Endodermal cell (in vitro differentiated cells): ENCODE measurements at regions not wholly inside any gene's neighbourhood (a gene's known extent, or its start where the extent isn't known, plus 50 kb on each side); places are given as distances from the start of the nearest gene placed in this dataset.

Source experiments
- DNase-seq: peaks from one replicate; pipeline ENCODE4 v3.0.0-alpha.2; 2017
- H3K27ac ChIP-seq: 2 replicates; pipeline ENCODE4 v1.5.1; 2013; ENCODE audit warnings: mild to moderate bottlenecking, low read depth, low read length, moderate library complexity
- H3K27me3 ChIP-seq: 2 replicates; pipeline ENCODE4 v1.6.1; 2013; ENCODE audit warnings: mild to moderate bottlenecking, low read length, moderate library complexity; ENCODE audit not compliant: insufficient read depth, control insufficient read depth, poor library complexity, severe bottlenecking
- H3K36me3 ChIP-seq: 2 replicates; pipeline ENCODE4 v1.7.0; 2013; ENCODE audit warnings: mild to moderate bottlenecking, low read length, moderate library complexity; ENCODE audit not compliant: control insufficient read depth, insufficient read depth
- H3K4me1 ChIP-seq: one replicate; pipeline ENCODE4 v1.7.0; 2013; ENCODE audit warnings: low read length; ENCODE audit not compliant: control insufficient read depth, insufficient read depth
- H3K4me3 ChIP-seq: 2 replicates; pipeline ENCODE4 v1.5.1; 2013; ENCODE audit warnings: mild to moderate bottlenecking, low read length, moderate library complexity
- H3K9ac ChIP-seq: 2 replicates; pipeline ENCODE4 v1.6.1; 2013; ENCODE audit warnings: mild to moderate bottlenecking, low read length, moderate library complexity; ENCODE audit not compliant: poor library complexity, severe bottlenecking; ENCODE audit errors: extremely low read depth
- H3K9me3 ChIP-seq: 2 replicates; pipeline ENCODE4 v1.6.1; 2013; ENCODE audit warnings: mild to moderate bottlenecking, low read length, moderate library complexity; ENCODE audit not compliant: control insufficient read depth
- H3K27ac Mint-ChIP-seq: 2 replicates; pipeline ENCODE4 v1.8.0; 2020; ENCODE audit warnings: mixed read lengths
- H3K27me3 Mint-ChIP-seq: 2 replicates; pipeline ENCODE4 v1.8.0; 2021; ENCODE audit warnings: mild to moderate bottlenecking, mixed read lengths; ENCODE audit not compliant: insufficient read depth
- H3K36me3 Mint-ChIP-seq: 2 replicates; pipeline ENCODE4 v1.8.0; 2020; ENCODE audit warnings: low read depth, mixed read lengths
- H3K4me1 Mint-ChIP-seq: 2 replicates; pipeline ENCODE4 v1.8.0; 2020; ENCODE audit warnings: mixed read lengths
- H3K4me3 Mint-ChIP-seq: 2 replicates; pipeline ENCODE4 v1.8.0; 2020; ENCODE audit warnings: mild to moderate bottlenecking, moderate library complexity, mixed read lengths
- H3K9me3 Mint-ChIP-seq: 2 replicates; pipeline ENCODE4 v1.8.0; 2020; ENCODE audit warnings: mild to moderate bottlenecking, mixed read lengths
- WGBS, 2 experiments: methylation state at CpG; one replicate each; pipeline versions ENCODE4 v1.1.5 to v1.1.7; 2013; ENCODE audit warnings: missing lambda C conversion rate in 2 of 2, mixed read lengths in 1 of 2; ENCODE audit not compliant: insufficient coverage in 1 of 2, insufficient read length in 1 of 2; 5-methylcytosine and 5-hydroxymethylcytosine counted together
- TF ChIP-seq, protein P1 (sequence below): fragments of 200-600 bp; sonication (generic); conservative IDR thresholded peaks from 2 replicates; pipeline ENCODE4 v1.5.0; 2021; ENCODE audit warnings: antibody characterized with exemption, mild to moderate bottlenecking

DNA sequence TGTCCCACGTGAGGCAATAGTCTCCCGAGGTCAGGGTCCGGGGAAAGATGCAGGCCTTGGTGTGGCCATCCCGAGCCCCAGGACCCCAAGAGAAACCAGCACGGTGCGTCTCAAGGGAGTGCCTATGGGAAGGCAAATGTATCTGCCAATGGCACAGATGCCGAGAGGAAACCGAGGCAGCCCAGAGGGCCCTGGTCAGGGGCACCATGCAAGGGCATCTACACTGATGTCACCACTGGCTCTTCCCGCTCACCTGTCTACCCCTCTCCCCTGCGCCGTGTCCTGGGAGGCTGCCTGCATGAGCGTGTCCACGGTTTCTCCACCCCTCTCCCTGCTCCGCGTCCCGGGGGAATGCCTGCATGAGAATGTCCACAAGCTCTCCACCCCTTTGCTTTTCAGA lies 1318.8 kb downstream of the TBC1D22A start:
- peaks cover 26% of the 10 kb centered on the region for H3K4me1 Mint-ChIP-seq
- H3K4me1 ChIP-seq, result peaks cover 7% of the 10 kb centered on the region
- H3K27ac ChIP-seq, result no peak overlapping the region
- H3K27me3 Mint-ChIP-seq, result no peaks in the 10 kb centered on the region
- H3K9ac ChIP-seq, result no peak overlapping the region
- H3K27ac Mint-ChIP-seq, result no peak overlapping the region
- no peaks in the 10 kb centered on the region for H3K36me3 Mint-ChIP-seq
- no peaks in the 10 kb centered on the region for H3K9me3 Mint-ChIP-seq
- no peak for DNase-seq
- 88 to 92% methylated on average over 13 to 16 of the region's 16 CpGs for WGBS, 2 experiments
- no peak overlapping the region for H3K4me3 Mint-ChIP-seq
- H3K4me3 ChIP-seq, result no peak overlapping the region
- H3K27me3 ChIP-seq, result no peaks in the 10 kb centered on the region
- no peaks in the 10 kb centered on the region for H3K9me3 ChIP-seq
- no peaks in the 10 kb centered on the region for H3K36me3 ChIP-seq
- TF ChIP-seq, protein P1, sequence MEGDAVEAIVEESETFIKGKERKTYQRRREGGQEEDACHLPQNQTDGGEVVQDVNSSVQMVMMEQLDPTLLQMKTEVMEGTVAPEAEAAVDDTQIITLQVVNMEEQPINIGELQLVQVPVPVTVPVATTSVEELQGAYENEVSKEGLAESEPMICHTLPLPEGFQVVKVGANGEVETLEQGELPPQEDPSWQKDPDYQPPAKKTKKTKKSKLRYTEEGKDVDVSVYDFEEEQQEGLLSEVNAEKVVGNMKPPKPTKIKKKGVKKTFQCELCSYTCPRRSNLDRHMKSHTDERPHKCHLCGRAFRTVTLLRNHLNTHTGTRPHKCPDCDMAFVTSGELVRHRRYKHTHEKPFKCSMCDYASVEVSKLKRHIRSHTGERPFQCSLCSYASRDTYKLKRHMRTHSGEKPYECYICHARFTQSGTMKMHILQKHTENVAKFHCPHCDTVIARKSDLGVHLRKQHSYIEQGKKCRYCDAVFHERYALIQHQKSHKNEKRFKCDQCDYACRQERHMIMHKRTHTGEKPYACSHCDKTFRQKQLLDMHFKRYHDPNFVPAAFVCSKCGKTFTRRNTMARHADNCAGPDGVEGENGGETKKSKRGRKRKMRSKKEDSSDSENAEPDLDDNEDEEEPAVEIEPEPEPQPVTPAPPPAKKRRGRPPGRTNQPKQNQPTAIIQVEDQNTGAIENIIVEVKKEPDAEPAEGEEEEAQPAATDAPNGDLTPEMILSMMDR, result no peak

DNA sequence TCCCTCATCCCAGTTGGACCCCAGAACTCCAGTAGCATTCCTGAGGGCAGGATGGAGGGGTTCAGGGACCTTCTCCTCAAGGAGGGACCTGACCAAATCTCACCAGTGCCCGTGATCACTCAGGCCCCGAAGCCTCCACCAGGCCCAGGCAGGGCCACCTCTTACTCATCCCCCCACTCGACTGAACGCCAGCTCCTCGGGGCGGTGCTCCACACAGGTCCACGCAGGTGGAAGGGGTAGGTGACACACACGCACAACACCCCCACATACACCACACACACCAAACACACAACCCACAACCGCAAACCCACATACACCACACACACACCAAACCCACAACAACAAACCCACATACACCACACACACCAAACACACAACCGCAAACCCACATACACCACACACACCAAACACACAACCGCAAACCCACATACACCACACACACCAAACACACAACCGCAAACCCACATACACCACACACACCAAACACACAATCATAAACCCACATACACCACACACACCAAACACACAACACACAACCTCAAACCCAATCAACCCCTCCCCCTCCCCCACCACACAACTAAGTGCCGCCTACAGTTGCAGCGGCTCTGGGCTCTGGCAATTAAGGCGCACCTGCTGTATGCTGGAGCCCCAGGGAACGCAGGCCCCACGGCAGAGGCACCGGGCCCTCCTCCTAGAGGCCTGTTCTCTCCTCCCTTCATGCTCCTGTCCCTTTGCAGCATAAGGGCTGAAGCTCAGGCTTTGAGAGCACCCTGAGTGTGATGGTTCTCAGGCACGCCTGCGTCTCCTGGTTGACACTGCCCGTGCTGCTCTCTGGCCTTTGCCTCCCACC lies 1318.1 kb downstream of the TBC1D22A start:
- no peaks in the 10 kb centered on the region for H3K27me3 Mint-ChIP-seq
- WGBS, 2 experiments, result 92 to 94% methylated on average over 6 to 20 of the region's 21 CpGs
- peaks cover 23% of the 10 kb centered on the region for H3K4me1 Mint-ChIP-seq
- Histone ChIP-seq H3K36me3 (no peaks in the 10 kb centered on the region), H3K9ac (no peak overlapping the region), H3K4me3 (no peak overlapping the region), H3K27me3 (no peaks in the 10 kb centered on the region), H3K27ac (no peak overlapping the region), H3K9me3 (no peaks in the 10 kb centered on the region), H3K4me1 (peaks cover 7% of the 10 kb centered on the region)
- TF ChIP-seq, protein P1, result no peak
- H3K9me3 Mint-ChIP-seq, result peaks cover 2% of the 10 kb centered on the region
- no peak overlapping the region for H3K4me3 Mint-ChIP-seq
- H3K36me3 Mint-ChIP-seq, result no peaks in the 10 kb centered on the region
- no peak for DNase-seq
- H3K27ac Mint-ChIP-seq, result no peak overlapping the region

DNA sequence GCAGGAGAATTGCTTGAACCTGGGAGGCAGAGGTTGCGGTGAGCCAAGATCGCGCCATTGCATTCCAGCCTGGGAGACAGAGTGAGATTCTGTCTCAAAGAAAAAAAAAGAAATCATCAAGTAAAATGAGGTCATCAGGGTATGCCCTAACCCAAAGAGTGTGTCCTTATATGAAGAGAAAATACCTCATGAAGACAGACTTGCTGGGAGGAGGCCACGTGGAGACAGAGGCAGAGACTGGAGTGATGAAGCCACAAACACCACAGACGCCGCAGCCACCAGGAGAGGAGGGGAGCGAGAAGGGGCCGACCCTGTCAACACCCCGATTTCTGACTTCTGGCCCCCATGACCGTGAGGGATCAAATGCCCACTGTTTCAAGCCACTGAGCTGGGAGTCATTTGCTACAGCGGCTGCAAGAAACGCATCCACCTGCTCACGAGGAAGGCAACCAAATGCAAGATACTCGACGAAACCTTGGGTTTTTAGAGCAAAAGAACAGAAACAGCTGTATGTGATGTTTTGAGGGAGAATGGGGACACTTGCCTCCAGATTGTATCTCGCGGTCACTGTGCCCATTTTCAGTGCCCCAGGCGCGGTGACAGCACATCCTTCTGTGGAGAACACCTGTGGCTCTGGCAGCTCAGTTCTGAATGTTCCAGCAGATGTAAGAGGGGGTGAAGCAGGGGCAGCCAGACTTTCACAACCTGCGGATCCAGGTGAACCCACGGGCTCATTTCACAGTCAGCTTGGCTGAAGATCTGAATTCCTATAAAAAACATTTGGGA lies 1317.2 kb downstream of the TBC1D22A start:
- Mint-ChIP-seq H3K36me3 (no peaks in the 10 kb centered on the region), H3K27me3 (peaks cover 6% of the 10 kb centered on the region), H3K9me3 (peaks cover 2% of the 10 kb centered on the region), H3K4me3 (no peak overlapping the region), H3K27ac (no peak overlapping the region), H3K4me1 (peaks cover 21% of the 10 kb centered on the region)
- TF ChIP-seq, protein P1, result no peak
- Histone ChIP-seq H3K9ac (no peak overlapping the region), H3K27me3 (no peaks in the 10 kb centered on the region), H3K4me1 (peaks cover 7% of the 10 kb centered on the region), H3K9me3 (no peaks in the 10 kb centered on the region), H3K36me3 (no peaks in the 10 kb centered on the region), H3K4me3 (no peak overlapping the region), H3K27ac (no peak overlapping the region)
- WGBS, 2 experiments, result 92 to 97% methylated on average over 17 to 21 of the region's 21 CpGs
- no peak for DNase-seq
